Activated CD4-positive, alpha-beta T cell treated with anti-CD3 and anti-CD28 coated beads, Interleukin-10, Interleukin-2, amounts not matched to agents 100 ng/mL and 50 ng/mL, durations not matched to agents 16 hours and 8 hours (primary cell): ENCODE measurements at regions not wholly inside any gene's neighbourhood (a gene's known extent, or its start where the extent isn't known, plus 50 kb on each side); places are given as distances from the start of the nearest gene placed in this dataset.
A peak's percentile ranks its signal among the peaks of the same experiment; 100 is the strongest.
"Not testable (repeated sequence)": the region's sequence is repeated elsewhere in the genome, so short reads cannot be mapped to it uniquely, and the experiment has no call there.

Source experiments
- DNase-seq: peaks from one replicate; pipeline ENCODE4 v3.0.0-alpha.2; 2020

DNA sequence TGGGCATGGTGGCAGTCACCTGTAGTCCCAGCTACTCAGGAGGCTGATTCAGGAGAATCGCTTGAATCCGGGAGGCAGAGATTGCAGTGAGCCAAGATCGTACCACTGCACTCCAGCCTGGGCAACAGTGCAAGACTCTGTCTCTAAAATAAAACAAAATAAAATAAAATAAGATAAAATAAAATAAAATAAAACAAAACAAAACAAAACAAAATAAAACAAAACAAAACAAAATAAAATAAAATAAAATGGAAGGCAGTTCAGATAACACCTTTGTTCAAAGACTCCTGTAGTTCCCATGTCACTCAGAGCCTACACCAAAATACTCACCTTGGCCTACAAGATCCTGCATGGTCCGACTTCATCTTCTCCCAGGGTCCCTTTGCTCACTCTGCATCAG lies 61.3 kb downstream of the SYF2 start:
- DNase-seq = not testable (repeated sequence)

DNA sequence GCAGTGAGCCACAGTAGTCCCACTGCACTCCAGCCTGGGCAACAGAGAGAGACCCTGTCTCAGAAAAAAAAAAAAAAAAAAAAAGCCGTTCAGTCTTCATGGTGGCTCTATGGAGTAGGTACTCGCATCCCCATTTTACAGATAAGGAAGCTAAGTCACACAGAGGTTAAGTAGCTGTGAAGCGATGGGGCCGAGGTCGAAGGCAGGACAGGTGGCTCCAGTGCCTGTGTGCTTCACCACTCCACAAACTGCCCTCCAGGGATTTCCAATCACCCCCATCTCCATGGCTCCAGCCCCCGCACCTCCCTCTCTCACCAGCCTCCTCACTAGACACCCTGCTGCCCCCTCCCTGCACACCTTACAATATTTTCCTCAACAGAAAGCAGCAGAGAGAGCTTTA lies 61.9 kb downstream of the SYF2 start:
- no peak for DNase-seq

DNA sequence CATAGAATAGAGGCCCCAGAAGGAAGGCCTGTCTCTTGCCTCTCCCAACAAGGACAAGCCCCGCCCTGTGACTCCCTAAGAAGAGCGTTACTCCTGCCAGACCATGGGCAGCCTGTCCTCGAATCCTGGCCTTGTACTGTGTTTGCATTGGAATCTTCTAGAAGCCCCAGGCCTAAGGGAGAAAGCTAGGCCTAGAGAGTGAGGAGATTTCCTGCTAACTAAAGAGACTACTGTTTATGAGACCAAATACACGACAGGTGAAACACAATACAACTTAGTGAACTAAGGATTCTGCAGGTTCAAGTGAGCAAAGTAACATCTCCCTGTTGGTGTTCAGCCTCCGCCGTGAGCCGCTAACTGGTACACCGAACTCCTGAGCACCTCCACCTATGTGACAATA lies 62.7 kb downstream of the SYF2 start:
- DNase-seq = no peak

DNA sequence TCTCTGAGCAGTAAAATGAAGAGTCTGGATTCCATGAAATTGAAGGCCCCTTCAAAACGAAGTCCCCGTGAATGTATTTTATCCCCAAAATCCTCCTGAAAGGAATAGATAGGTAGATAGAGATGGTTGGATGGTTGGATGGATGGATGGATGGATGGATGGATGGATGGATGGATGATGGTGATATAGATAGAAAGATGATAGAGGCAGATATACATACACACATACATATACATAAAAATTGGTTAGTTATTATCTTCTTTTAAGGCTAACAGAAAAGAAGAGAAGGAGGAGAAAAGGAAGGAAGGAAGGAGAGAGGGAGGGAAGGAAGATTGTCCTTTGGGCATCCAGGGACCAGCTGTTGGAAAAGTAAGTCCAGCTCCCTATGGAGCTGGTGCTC lies 63.1 kb downstream of the SYF2 start:
- DNase-seq = no peak

DNA sequence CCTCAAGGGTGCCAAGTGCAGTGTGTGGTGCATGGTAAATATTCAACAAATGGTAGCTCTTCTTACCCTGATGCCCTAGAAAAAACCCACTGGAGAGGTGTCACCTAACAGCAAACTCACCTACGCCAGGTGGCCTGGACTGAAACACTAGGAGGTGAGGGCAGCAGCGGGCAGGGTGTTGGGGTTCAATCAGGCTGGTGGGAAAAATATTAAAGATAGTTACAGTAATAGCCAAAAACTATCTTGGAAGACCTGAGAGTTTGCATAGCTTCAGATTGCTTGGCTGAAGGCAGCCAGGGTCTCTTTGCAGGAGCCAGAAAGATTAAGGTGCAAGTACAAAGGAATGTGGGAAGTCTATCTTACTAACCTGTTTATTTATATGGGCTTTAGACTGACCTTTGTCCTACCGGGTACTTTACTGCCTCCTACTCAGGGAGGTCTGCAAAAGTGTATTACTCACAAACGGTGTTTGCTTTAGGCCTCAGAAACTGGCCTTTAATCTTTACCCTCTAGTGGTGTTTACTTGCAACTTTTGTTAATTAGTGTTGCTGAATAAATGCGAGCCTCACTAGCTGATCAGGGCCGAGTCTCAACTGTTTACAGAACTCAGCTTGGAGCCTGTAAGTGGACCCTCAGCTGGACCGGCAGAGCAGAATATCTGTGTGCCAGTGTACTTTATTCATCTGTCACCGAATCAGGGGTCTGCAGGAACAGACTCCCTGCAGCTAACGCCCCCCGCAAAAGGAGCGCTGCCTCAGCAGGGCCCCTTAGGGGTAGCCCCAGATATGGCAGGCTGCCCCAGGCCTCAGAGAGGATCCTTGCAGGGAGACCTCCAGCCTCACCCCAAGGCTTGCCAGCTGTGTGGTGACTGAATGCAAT lies 63.9 kb downstream of the SYF2 start:
- no peak for DNase-seq

DNA sequence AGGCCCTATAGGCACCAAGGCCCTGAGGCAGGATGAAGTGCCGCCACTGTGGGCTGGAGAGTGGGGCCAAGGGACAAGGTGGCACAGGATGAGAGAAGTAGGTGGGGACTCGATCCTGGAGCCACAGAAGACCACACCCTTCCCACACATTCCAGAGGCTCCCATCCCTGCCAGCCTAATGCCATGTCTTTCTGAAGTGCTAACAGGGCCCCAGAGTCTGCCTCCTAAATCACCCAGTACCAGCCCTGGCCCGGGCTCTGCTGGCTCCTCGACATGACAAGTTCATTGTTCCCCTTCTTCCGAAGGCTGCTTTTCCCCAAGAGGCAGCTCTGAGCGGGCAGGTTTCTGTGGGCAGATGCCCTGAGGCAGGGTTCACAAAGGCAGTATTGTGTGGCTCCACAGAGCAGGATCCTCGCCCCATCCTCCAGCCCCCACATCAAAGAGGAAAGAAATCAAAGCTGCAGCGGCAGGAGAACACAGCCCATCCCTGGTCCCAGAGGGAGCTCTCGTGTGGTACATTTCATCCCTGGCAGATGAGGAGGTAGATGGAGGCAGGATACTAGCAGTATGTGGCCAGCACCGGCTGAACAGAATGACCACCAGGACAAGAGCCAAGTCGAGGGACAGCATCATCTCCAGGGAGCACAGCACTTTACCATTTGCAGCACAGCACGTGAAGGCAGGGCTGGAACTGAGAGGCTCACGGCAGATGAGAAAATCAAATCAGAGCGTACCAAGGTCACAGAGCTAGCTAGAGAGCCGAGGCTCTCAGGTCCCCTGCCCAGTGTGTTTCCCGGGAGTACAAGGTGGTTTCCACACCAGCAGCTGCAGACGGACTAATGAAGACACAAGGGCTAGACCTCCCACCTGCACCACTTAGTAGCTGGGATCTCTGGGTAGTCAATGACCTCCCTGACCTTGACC lies 64.8 kb downstream of the SYF2 start:
- DNase-seq = no peak

DNA sequence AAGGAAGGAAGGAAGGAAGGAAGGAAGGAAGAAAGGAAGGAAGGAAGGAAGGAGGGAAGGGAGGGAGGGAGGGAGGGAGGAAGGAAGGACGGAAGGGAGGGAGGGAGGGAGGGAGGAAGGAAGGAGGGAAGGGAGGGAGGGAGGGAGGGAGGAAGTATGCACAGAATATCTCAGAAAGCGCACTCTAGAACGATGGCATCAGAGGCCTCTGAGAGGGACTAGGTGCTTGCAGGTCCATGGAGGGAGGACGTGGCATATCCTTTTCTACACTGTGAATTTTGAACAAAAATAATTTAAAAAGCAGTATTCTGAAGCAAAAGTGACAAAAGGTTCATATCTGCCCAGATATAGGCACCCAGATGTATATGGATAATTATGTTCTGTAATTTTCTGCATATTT lies 65.5 kb downstream of the SYF2 start:
- no peak for DNase-seq

DNA sequence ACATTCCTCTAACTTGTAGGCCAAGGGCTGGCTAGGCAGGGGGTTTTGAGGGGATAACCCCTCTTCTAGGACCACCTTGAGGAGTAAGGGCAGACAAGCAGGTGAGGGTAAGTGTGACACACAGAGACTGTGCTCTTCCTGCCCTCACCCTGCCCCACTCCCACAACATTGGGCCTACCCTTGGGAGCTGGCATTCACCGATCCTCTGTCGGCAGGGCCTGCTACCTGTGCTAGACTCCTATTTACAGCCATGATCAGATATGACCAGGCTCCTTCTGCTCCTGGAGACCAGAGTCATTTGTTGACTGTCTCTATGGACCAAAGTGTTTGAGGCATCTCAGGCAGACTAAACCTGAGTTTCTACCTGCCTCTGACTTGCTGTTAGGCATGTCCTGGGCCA lies 68.3 kb downstream of the SYF2 start:
- DNase-seq = no peak

DNA sequence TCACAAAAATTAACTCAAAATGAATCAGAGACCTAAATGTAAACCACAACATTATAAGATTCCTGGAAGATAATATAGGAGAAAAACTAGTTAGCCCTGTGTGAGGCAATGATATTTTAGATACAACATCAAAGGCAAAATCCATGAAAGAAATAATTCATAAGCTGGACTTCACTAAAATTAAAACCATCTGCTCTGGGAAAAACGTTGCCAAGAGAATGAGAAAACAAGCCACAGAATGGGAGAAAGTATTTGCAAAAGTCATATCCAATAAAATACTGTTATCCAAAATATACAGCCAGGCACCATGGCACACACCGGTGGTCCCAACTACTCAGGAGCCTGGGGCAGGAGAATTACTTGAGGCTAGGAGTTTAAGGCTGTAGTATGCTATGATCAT lies 70.3 kb downstream of the SYF2 start:
- no peak for DNase-seq

DNA sequence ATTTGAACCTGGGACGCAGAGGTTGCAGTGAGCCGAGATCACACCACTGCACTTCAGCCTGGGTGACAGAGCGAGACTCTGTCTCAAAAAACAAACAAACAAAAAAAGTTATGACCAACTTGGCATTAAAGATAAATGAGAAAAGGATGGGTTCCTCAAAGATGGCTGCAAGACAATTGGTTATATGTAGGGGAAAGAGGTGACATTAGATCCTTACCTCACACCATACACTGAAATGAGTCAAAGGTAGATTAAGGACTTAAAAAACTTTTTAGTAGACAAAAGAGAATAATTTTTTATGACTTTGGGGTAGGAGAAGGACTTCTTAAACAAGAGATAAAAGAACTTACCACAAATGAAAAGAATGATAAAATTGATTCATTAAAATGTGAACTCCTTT lies 74.5 kb downstream of the SYF2 start:
- DNase-seq = no peak

DNA sequence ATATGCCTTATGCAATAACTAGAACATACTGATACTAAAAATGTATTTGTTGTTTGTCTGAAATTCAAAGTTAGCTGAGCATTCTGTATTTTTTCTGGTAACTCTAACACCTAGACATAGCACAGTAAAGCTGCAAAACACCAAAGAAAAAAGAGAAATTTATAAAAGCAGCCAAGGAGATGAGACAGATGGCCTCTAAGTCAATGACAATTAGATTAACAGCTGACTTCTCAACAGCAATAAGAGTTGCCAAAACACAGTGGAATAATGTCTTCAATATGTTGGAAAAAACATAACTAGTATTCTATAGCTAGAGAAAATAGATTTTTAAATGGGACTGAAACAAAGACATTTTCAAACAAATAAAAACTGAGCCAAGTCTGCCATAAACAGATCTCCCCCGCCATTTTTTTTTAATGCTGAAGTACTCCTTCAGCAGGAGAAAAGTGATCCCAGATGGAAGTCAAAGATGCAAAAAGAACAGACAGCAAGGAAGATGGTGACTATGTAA lies 81.3 kb downstream of the SYF2 start:
- no peak for DNase-seq

DNA sequence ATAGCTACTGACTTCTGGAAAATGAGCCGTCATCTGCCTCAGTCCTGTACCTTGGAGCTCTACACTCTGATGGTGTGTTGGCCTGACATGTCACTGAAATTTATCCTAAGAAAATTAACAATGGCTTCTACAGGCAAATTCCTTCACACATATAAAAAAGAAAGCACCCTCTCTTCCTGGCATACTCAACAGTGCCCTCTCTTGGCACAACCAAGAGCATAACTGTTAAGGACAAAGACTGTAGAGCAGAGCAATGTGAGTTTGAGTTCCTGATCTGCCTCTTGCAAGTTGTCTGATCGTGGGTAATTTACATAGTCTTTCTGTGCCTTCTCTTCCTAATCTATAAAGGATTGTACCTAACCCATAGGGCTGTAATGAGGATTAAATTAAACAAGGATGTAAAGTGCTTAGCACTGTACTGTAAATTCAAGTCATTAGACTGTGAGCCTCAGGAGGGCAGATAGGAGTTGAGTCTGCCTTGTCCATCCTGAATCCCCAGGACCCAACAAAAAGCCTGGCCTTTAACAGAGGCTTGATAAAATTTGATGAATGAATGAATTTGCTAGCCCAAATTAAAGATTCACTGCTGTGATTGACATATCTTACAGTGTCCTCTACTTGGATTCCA lies 83.5 kb downstream of the SYF2 start:
- DNase-seq = peak; percentile 35

DNA sequence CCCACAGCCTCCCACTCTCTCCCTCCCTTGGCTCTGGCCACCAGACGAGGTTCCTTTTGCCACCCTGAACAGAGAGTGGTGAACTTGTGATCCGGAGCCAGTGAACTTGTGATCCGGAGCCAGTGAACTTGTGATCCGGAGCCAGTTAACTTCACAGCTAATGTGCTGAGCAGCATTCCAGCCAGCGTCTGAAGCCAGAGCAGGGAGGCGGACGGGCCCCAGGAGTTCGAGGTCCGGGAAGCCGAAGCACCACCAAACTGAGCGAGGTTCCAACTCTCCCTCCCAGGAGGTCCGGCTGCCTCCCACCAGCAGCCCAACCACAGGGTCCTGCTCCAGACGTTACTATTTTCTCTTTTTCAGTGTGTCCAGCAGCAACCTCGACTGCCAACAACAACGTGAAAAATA lies 85.8 kb downstream of the SYF2 start:
- no peak for DNase-seq

DNA sequence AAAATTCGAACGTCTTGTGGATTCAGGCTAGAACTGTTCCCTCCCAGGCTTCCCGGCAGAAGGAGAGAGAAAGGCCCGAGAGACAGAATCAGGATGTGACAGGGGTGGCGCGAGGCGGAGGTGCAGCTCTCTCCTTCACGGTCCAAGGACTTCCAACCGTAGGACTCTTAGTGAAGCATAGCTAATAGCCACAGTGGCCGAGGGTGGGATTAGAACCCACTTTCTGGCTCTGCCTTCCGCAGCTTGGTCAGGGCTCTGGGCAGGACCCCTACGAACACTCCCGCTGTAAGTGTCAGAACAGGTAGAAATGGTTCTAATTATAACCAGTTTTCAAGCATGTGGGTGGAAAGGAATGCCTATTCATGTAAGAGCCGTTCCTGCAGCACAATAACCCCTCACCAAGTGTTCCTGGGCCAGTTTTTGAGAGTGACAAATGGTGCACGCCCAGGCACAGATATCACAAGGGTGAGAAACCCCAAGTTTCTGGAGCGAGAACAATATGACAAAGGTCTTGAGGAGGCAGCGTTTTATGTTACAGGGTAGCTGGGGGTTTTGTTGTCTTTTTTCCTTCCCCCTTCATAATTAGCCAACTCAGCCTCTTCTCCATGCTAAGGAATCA lies 86.4 kb downstream of the SYF2 start:
- no peak for DNase-seq

DNA sequence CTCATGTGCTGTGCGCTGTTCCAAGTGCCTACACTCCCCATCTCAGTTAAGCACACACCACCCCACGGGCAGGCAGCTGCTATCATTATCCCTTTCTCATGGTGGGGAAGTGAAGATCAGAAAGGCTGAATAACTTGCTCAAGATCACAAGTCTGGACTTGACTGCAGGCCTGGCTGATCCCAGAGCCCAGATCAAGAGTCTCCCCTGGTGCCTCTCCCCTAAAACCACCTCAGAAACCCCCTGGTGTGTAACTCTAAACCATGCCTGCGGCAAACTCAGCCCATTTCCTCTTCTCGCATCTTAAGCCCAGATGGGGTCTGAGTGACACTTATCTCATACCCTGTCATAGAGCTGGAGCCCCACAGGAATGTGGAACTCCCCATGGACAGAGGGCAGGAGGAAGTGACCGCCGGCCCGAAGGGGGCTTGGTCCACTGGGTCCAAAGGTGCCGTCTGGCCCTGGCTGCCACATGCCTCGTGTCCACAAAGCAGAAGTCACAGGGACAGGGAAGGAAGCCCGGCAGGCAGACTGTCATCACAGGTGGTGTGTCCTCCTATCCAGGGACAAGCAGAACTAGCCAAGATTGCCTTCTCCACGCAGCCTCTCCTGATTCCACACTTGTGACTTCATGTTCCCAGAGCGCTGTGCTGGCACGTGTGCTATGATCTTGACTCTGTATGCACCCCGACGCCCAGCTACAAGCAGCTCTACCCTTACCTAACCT lies 92.1 kb downstream of the SYF2 start:
- no peak for DNase-seq

DNA sequence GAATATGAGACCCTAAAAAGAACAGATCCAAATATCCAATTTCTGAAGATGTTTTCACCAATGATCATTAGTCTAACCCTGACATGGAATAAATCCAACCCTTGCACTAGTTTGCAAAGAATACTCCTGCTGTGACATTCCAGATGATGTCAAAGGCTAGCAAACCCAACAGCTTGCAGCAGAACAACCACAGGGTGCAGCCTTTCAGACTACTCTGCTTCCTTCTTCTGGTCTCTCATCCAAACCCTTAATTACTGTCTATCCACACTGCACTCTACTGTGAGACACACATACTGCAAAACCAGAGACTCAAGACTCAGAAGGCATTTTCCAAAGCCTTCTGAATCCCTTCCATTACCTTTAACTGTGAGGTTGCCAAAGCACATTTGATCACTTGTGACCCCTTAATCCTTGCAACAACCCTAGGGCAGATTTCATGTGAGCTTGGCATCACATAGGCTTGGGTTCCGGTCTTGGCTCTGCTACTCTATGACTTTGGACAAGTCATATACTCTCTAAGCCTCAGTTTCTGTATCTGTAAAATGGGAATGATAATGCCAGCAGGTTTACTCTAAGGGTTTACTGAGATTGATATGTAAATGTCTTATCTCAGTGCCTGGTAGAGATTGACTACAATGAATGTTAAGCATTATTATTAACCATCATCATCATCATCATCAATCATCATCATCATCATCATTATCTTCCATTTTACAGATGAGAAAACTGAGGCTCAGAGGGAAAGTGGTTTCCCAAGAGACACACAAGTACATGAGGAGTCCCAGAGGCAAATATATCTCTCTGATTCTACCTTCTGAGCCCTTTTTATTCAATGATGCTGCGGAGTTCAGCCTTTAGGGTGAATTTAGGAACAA lies 94.5 kb downstream of the SYF2 start:
- DNase-seq = no peak

DNA sequence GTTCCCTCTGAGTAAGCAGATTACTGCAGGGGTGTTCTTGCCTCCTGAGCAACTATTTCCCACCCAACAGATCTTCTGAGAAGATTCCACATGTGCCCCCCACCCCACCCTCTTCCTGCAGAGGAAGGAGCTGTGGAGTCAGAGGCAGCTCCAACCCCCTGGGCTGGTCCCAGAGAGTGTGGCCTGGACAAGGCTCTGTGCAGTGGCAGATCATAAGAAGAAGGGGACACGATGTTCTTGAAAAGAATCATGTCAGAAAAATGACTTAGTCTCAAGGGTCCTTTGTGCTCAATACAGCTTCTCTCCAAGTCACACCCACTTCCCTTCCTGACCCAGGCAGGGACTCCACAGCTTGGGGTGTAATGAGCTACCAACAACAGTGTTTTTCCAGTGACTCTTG lies 95.2 kb downstream of the SYF2 start:
- no peak for DNase-seq

DNA sequence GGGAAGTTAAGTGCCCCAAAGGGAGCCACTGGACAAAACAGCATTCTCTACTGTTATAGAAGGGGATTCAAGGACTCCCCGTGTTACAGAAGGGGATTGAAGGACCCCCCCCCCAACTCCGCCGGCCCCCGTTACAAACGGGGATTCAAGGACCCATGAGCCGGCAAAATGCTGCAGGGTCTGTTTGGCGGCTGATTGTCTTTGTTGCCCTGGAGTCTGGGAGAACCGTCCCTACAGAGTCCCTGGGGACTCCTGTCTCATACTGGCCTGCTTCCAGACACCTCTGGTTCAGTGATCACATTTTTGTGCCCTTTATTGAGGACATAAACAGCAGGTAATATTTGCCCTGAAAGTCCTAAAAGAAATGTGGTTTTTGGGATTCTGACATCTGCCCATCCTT lies 96.4 kb downstream of the SYF2 start:
- no peak for DNase-seq

DNA sequence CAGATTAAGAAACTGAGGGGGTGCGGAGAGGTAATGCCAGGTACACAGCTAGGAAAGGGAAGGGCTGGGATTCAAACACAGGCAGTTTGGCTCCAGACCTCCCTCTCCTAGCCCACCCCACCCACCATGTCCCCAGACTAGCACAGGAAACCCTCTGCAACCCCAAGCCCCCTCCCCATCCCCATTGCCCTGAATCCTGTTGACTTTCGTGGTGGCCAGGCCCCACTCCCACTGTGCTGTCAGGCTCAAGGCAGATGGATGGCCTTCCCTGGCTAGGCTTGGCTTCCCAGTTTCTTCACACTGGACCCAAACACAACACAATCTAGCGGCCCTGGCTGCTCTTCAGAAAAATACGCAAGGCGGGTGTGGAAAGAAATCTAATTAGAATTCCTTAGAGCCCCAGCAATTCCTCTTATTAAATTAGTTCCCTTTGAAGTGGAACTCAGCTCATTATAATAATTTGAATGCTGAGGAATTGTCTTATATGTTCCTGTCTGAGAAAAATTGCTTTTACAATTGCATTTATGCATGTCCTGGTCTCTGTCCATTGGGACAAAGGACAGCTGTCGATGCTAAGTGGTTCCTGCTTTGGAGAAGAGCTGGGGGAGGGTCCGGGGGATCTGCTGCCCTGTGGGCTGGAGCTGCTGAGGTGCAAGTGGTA lies 97.4 kb downstream of the SYF2 start:
- DNase-seq = no peak

DNA sequence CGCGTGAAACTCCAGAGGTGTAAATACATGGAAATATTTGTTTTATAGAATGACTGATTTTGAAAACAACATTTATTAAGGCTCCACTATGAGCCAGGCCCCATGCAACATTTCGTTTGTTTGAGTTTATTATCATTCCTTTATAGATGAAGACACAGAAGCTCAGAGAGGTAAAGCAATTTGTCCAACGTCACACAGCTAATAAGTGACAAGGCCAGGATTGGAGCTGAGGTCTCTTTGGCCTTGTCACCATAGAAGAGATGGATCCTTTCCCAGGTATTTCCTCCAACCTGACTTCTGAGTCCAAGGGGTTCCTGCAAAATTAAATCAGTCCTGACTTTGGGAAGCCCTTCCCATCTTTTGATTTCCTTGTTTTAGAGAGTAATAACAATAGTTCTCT lies 98.0 kb downstream of the SYF2 start:
- no peak for DNase-seq

DNA sequence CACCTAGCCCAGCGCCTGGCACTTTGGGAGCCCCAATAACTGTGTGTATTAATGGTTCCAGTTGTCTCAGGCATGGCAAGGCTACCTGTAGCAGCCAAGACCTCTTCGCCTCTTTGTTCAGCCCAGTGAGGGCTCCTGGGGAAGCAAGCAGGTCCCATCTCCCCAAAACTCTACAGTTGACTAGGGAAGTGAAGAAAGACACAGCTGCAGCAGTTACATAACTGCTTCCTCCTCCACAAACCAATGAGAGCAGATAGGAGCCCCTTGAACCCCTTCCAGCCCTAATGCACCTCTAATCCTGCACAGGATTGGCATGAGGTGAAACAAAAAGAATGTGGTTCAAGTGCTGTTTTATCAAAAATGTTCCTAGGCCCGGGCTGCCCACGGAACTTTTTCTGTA lies 100.5 kb downstream of the SYF2 start:
- no peak for DNase-seq
